ENCODE measurements at regions not wholly inside any gene's neighbourhood (a gene's known extent, or its start where the extent isn't known, plus 50 kb on each side); places are given as distances from the start of the nearest gene placed in this dataset.

DNA sequence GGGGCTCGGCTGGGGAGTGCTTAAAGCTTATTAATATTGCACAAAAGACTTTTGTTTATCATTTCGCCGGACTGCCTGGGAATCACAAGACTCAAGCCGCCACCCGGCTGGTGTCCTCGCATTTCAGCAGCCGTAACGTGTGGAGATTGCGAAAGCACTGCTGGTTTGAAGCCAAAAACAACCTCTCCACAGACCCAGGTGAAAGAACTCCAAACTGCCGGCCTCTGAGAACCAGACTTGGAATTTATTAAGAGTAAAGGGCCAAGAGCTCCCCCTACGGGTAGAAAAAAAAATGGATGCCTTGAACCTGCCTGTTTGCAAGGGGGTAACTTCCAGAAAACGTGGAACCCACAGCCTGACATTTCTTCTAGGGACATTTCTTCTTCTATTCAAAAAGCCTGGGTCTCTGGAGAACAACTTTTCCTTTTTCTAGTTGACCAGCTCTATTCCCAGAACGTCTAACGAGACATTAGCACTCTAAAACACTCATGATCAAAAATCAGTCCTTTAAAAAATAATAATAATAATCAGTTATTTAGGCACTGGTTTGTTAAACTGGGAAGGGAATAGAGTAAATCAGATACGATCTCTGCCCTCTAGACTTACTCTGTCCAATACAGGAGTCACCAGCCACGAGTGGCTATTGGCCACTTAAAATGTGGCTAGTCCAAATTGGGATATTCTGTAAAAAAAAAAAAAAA, 216.3 kb downstream of the C1D start:
- TF ChIP-seq SMC3 (IDR thresholded peaks at IDR 0.05; ENCODE audit: borderline replicate concordance, low read length) (peak; percentile 46; the same call in 1 of the 2 replicates), KDM1A (IDR thresholded peaks at IDR 0.05; ENCODE audit: borderline replicate concordance) (no peak), FOXK2 (IDR thresholded peaks at IDR 0.05) (no peak), EZH2 (IDR thresholded peaks at IDR 0.05; ENCODE audit: borderline replicate concordance, control insufficient read depth, low read depth, low read length) (no peak), ZZZ3 (IDR thresholded peaks at IDR 0.05; ENCODE audit: control insufficient read depth, insufficient read length, low read depth) (no peak), SUPT20H (IDR thresholded peaks at IDR 0.05; ENCODE audit: borderline replicate concordance, control insufficient read depth, low read depth, low read length) (no peak), MXI1 (IDR thresholded peaks at IDR 0.05; ENCODE audit: low read depth, low read length) (no peak)
- TF ChIP-seq, protein P1, sequence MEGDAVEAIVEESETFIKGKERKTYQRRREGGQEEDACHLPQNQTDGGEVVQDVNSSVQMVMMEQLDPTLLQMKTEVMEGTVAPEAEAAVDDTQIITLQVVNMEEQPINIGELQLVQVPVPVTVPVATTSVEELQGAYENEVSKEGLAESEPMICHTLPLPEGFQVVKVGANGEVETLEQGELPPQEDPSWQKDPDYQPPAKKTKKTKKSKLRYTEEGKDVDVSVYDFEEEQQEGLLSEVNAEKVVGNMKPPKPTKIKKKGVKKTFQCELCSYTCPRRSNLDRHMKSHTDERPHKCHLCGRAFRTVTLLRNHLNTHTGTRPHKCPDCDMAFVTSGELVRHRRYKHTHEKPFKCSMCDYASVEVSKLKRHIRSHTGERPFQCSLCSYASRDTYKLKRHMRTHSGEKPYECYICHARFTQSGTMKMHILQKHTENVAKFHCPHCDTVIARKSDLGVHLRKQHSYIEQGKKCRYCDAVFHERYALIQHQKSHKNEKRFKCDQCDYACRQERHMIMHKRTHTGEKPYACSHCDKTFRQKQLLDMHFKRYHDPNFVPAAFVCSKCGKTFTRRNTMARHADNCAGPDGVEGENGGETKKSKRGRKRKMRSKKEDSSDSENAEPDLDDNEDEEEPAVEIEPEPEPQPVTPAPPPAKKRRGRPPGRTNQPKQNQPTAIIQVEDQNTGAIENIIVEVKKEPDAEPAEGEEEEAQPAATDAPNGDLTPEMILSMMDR (IDR thresholded peaks at IDR 0.05 in 2 of 3, conservative IDR thresholded peaks at IDR 0.05 in 1 of 3; ENCODE audit: control insufficient read depth in 2 of 3, extremely low read depth in 1 of 3, insufficient read depth in 1 of 3, low read depth in 3 of 3, low read length in 3 of 3), result peak; percentile 61 to 76 (median 67)
- TF ChIP-seq, protein P2, sequence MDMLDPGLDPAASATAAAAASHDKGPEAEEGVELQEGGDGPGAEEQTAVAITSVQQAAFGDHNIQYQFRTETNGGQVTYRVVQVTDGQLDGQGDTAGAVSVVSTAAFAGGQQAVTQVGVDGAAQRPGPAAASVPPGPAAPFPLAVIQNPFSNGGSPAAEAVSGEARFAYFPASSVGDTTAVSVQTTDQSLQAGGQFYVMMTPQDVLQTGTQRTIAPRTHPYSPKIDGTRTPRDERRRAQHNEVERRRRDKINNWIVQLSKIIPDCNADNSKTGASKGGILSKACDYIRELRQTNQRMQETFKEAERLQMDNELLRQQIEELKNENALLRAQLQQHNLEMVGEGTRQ (IDR thresholded peaks at IDR 0.05; ENCODE audit: borderline replicate concordance, low read depth, low read length), result no peak
- TF ChIP-seq, protein P3, sequence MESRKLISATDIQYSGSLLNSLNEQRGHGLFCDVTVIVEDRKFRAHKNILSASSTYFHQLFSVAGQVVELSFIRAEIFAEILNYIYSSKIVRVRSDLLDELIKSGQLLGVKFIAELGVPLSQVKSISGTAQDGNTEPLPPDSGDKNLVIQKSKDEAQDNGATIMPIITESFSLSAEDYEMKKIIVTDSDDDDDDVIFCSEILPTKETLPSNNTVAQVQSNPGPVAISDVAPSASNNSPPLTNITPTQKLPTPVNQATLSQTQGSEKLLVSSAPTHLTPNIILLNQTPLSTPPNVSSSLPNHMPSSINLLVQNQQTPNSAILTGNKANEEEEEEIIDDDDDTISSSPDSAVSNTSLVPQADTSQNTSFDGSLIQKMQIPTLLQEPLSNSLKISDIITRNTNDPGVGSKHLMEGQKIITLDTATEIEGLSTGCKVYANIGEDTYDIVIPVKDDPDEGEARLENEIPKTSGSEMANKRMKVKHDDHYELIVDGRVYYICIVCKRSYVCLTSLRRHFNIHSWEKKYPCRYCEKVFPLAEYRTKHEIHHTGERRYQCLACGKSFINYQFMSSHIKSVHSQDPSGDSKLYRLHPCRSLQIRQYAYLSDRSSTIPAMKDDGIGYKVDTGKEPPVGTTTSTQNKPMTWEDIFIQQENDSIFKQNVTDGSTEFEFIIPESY (IDR thresholded peaks at IDR 0.05), result no peak
- TF ChIP-seq, protein P4, sequence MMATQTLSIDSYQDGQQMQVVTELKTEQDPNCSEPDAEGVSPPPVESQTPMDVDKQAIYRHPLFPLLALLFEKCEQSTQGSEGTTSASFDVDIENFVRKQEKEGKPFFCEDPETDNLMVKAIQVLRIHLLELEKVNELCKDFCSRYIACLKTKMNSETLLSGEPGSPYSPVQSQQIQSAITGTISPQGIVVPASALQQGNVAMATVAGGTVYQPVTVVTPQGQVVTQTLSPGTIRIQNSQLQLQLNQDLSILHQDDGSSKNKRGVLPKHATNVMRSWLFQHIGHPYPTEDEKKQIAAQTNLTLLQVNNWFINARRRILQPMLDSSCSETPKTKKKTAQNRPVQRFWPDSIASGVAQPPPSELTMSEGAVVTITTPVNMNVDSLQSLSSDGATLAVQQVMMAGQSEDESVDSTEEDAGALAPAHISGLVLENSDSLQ (IDR thresholded peaks at IDR 0.05), result no peak

All from GM12878 (cell line).